WTC11 (cell line): ENCODE measurements at regions not wholly inside any gene's neighbourhood (a gene's known extent, or its start where the extent isn't known, plus 50 kb on each side); places are given as distances from the start of the nearest gene placed in this dataset.
"Not testable (repeated sequence)": the region's sequence is repeated elsewhere in the genome, so short reads cannot be mapped to it uniquely, and the experiment has no call there.

Experiments
- EMX1 ChIP-seq: fragments of 250-450 bp; sonication (Bioruptor Pico); IDR thresholded peaks from 2 replicates; pipeline ENCODE4 v1.8.0; 2021; ENCODE audit warnings: mild to moderate bottlenecking
- ESRRA ChIP-seq: sonication (generic); formaldehyde crosslinking; IDR thresholded peaks from 2 replicates; pipeline ENCODE4 v1.8.1; 2022; ENCODE audit warnings: mild to moderate bottlenecking, missing genetic modification reagents, borderline replicate concordance
- NFE2L1 ChIP-seq: sonication (generic); formaldehyde crosslinking; IDR thresholded peaks from 2 replicates; pipeline ENCODE4 v1.8.1; 2023; ENCODE audit warnings: missing genetic modification reagents
- TEAD1 ChIP-seq: sonication (generic); formaldehyde crosslinking; IDR thresholded peaks from 2 replicates; pipeline ENCODE4 v1.8.0; 2022; ENCODE audit warnings: mild to moderate bottlenecking, missing genetic modification reagents
- ZNF121 ChIP-seq: sonication (generic); formaldehyde crosslinking; IDR thresholded peaks from 2 replicates; pipeline ENCODE4 v1.8.0; 2023; ENCODE audit warnings: missing genetic modification reagents
- ZNF263 ChIP-seq: sonication (generic); formaldehyde crosslinking; IDR thresholded peaks from 2 replicates; pipeline ENCODE4 v1.8.1; 2022; ENCODE audit warnings: low read depth, mild to moderate bottlenecking, moderate library complexity, missing genetic modification reagents
- TF ChIP-seq, protein P1 (sequence below): fragments of 200-600 bp; IDR thresholded peaks from 2 replicates; pipeline ENCODE4 v1.8.0; 2022; ENCODE audit warnings: antibody characterized with exemption
- TF ChIP-seq, protein P2 (sequence below): sonication (generic); formaldehyde crosslinking; conservative IDR thresholded peaks from 2 replicates; pipeline ENCODE4 v1.8.1; 2022; ENCODE audit warnings: mild to moderate bottlenecking, missing genetic modification reagents

DNA sequence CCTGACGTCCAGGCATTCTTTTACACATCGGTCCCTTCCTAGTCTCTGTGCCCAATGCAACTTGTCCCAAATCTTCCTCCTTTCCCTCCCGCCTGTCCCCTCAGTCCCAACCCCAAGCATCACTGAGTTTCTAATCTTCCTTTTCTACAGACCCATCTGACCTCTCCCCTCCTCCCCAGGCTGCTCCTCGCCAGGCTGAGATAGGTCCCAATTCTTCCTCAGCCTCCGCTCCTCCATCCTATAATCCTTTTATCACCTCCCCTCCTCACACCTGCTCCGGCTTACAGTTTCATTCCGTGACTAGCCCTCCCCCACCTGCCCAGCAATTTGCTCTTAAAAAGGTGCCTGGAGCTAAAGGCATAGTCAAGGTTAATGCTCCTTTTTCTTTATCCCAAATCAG is 323.1 kb upstream of the LMCD1 start:
- not testable (repeated sequence) for TF ChIP-seq NFE2L1 (CRISPR knock-in tag); ZNF121; ZNF263 (CRISPR knock-in tag); TEAD1 (CRISPR knock-in tag); ESRRA (CRISPR knock-in tag); EMX1
- TF ChIP-seq, protein P1, sequence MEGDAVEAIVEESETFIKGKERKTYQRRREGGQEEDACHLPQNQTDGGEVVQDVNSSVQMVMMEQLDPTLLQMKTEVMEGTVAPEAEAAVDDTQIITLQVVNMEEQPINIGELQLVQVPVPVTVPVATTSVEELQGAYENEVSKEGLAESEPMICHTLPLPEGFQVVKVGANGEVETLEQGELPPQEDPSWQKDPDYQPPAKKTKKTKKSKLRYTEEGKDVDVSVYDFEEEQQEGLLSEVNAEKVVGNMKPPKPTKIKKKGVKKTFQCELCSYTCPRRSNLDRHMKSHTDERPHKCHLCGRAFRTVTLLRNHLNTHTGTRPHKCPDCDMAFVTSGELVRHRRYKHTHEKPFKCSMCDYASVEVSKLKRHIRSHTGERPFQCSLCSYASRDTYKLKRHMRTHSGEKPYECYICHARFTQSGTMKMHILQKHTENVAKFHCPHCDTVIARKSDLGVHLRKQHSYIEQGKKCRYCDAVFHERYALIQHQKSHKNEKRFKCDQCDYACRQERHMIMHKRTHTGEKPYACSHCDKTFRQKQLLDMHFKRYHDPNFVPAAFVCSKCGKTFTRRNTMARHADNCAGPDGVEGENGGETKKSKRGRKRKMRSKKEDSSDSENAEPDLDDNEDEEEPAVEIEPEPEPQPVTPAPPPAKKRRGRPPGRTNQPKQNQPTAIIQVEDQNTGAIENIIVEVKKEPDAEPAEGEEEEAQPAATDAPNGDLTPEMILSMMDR: not testable (repeated sequence)
- TF ChIP-seq, protein P2, sequence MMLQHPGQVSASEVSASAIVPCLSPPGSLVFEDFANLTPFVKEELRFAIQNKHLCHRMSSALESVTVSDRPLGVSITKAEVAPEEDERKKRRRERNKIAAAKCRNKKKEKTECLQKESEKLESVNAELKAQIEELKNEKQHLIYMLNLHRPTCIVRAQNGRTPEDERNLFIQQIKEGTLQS: not testable (repeated sequence)
